ENCODE measurements at regions not wholly inside any gene's neighbourhood (a gene's known extent, or its start where the extent isn't known, plus 50 kb on each side); places are given as distances from the start of the nearest gene placed in this dataset.

DNA sequence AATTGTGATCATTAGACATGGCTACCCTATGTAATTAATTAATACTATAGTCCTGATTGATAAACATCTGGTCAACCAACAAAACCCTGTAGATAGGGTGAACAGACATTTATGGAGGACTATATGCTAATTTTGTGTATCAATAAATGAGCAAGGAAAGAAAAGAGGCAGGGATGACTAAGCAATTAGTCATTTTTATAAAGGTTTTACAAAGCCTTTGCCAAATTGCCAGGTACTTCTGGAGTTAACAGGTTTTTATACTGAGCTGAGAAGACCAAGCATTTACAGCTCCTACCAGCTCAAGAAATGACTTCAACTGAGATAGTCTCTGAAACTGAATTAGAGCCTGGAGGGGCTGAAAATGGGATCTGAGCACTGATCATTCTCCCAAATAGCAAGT is 186.8 kb upstream of the PRR20A start:
- Histone ChIP-seq H3K27me3 (ENCODE audit: control insufficient read depth, low read length) (no peaks in the 10 kb centered on the region), H3K27ac (ENCODE audit: low read depth, low read length) (no peak overlapping the region), H3K9me3 (ENCODE audit: control insufficient read depth, insufficient read depth, low read length) (no peaks in the 10 kb centered on the region), H3K36me3 (ENCODE audit: control insufficient read depth, low read length) (no peaks in the 10 kb centered on the region), H3K4me2 (ENCODE audit: low read length) (no peak overlapping the region), H3K9me2 (replicated peaks; ENCODE audit: control insufficient read depth, low read length) (no peaks in the 10 kb centered on the region), H3K79me2 (ENCODE audit: control insufficient read depth, low read length) (no peaks in the 10 kb centered on the region), H3F3A (ENCODE audit: control insufficient read depth, insufficient read depth) (no peaks in the 10 kb centered on the region), H4K20me1 (ENCODE audit: control insufficient read depth, insufficient read depth, low read depth, low read length) (no peaks in the 10 kb centered on the region), H3K4me3 (ENCODE audit: low read length) (no peak overlapping the region), H3K4me1 (ENCODE audit: control insufficient read depth, low read length) (no peaks in the 10 kb centered on the region)
- TF ChIP-seq, protein P1, sequence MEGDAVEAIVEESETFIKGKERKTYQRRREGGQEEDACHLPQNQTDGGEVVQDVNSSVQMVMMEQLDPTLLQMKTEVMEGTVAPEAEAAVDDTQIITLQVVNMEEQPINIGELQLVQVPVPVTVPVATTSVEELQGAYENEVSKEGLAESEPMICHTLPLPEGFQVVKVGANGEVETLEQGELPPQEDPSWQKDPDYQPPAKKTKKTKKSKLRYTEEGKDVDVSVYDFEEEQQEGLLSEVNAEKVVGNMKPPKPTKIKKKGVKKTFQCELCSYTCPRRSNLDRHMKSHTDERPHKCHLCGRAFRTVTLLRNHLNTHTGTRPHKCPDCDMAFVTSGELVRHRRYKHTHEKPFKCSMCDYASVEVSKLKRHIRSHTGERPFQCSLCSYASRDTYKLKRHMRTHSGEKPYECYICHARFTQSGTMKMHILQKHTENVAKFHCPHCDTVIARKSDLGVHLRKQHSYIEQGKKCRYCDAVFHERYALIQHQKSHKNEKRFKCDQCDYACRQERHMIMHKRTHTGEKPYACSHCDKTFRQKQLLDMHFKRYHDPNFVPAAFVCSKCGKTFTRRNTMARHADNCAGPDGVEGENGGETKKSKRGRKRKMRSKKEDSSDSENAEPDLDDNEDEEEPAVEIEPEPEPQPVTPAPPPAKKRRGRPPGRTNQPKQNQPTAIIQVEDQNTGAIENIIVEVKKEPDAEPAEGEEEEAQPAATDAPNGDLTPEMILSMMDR (IDR thresholded peaks at IDR 0.05; ENCODE audit: low read depth, low read length, poor library complexity, severe bottlenecking) = no peak
- TF ChIP-seq EZH2phosphoT487 (IDR thresholded peaks at IDR 0.05; ENCODE audit: borderline replicate concordance, low read length) = no peak

DNA sequence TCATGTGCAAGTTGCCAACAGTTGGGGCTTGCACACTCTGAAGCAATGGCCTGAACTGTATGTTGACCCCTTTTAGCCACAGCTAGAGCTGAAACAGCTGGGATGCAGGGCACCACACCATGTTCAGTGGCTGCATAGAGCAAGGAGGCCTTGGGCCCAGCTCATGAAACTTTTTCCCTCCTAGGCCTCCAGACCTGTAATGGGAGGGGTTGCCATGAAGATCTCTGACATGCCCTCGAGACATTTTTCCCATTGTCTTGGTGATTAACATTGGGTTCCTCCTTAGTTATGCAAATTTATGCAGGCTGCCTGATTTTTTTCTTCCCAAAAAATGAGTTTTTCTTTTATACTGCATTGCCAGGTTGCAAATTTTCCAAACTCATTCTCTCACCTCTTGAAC is 165.1 kb upstream of the PRR20A start:
- H3K9me3 ChIP-seq (ENCODE audit: control insufficient read depth, insufficient read depth, low read length) = no peaks in the 10 kb centered on the region; the same call in 1 of the 2 replicates
- no peaks in the 10 kb centered on the region for H3K9me2 ChIP-seq (replicated peaks; ENCODE audit: control insufficient read depth, low read length)
- no peak overlapping the region for H3K4me3 ChIP-seq (ENCODE audit: low read length)
- no peaks in the 10 kb centered on the region for H3K36me3 ChIP-seq (ENCODE audit: control insufficient read depth, low read length)
- no peaks in the 10 kb centered on the region for H3K79me2 ChIP-seq (ENCODE audit: control insufficient read depth, low read length)
- no peak overlapping the region for H3K4me2 ChIP-seq (ENCODE audit: low read length)
- no peaks in the 10 kb centered on the region for H4K20me1 ChIP-seq (ENCODE audit: control insufficient read depth, insufficient read depth, low read depth, low read length)
- H3K4me1 ChIP-seq (ENCODE audit: control insufficient read depth, low read length) = no peaks in the 10 kb centered on the region
- no peaks in the 10 kb centered on the region for H3F3A ChIP-seq (ENCODE audit: control insufficient read depth, insufficient read depth)
- no peak overlapping the region for H3K27ac ChIP-seq (ENCODE audit: low read depth, low read length)
- no peaks in the 10 kb centered on the region for H3K27me3 ChIP-seq (ENCODE audit: control insufficient read depth, low read length)
- TF ChIP-seq, protein P1 (IDR thresholded peaks at IDR 0.05; ENCODE audit: low read depth, low read length, poor library complexity, severe bottlenecking) = no peak
- TF ChIP-seq EZH2phosphoT487 (IDR thresholded peaks at IDR 0.05; ENCODE audit: borderline replicate concordance, low read length) = no peak

- Histone ChIP-seq H3F3A (ENCODE audit: control insufficient read depth, insufficient read depth) (no peaks in the 10 kb centered on the region), H3K4me1 (ENCODE audit: control insufficient read depth, low read length) (no peaks in the 10 kb centered on the region), H3K4me2 (ENCODE audit: low read length) (no peak overlapping the region), H4K20me1 (ENCODE audit: control insufficient read depth, insufficient read depth, low read depth, low read length) (no peaks in the 10 kb centered on the region), H3K79me2 (ENCODE audit: control insufficient read depth, low read length) (no peaks in the 10 kb centered on the region), H3K9me3 (ENCODE audit: control insufficient read depth, insufficient read depth, low read length) (no peaks in the 10 kb centered on the region; the same call in 1 of the 2 replicates), H3K36me3 (ENCODE audit: control insufficient read depth, low read length) (no peaks in the 10 kb centered on the region), H3K9me2 (replicated peaks; ENCODE audit: control insufficient read depth, low read length) (no peaks in the 10 kb centered on the region), H3K27me3 (ENCODE audit: control insufficient read depth, low read length) (no peaks in the 10 kb centered on the region), H3K27ac (ENCODE audit: low read depth, low read length) (no peak overlapping the region), H3K4me3 (ENCODE audit: low read length) (no peak overlapping the region)
- no peak for TF ChIP-seq EZH2phosphoT487 (IDR thresholded peaks at IDR 0.05; ENCODE audit: borderline replicate concordance, low read length)
- TF ChIP-seq, protein P1 (IDR thresholded peaks at IDR 0.05; ENCODE audit: low read depth, low read length, poor library complexity, severe bottlenecking) = no peak
Measured at GRCh38 chr13:56980856-56981255, 159.9 kb upstream of the PRR20A start.
